ENCODE measurements at regions not wholly inside any gene's neighbourhood (a gene's known extent, or its start where the extent isn't known, plus 50 kb on each side); places are given as distances from the start of the nearest gene placed in this dataset.

DNA sequence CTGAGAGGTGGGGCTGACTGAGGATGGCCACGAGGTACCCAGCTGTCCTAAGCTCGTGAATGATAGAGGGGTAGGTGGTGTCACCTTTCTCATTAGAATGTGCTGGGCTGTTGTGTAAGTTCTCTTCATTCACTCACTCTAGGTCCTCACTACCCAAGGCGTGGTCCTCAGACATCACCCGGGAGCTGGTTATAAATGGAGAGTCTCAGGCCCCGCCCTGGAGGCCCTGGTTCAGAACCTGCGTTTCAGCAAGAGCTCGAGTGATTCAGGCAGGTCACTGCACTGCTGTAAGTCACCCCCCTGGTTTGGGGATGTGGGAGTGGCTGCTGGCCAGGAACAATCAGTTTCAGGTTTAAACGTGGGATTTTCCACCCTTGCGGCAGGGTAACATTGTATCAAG lies 139.8 kb downstream of the FOXL1 start:
- TF ChIP-seq GATA2 (IDR thresholded peaks at IDR 0.05; ENCODE audit: low read depth, low read length) (no peak), GATA3 (IDR thresholded peaks at IDR 0.05; ENCODE audit: low read depth, low read length) (no peak)
